ENCODE measurements at regions not wholly inside any gene's neighbourhood (a gene's known extent, or its start where the extent isn't known, plus 50 kb on each side); places are given as distances from the start of the nearest gene placed in this dataset.
"Not testable (repeated sequence)": the region's sequence is repeated elsewhere in the genome, so short reads cannot be mapped to it uniquely, and the experiment has no call there.

GRCh38 chr20:30660982-30661381, 596.5 kb upstream of the DEFB115 start:
- not testable (repeated sequence) for TF ChIP-seq CTCF (IDR thresholded peaks at IDR 0.05; ENCODE audit: borderline replicate concordance, extremely low read depth, low read length, poor library complexity, severe bottlenecking); EZH2 (IDR thresholded peaks at IDR 0.05; ENCODE audit: borderline replicate concordance, low read depth, low read length, severe bottlenecking)

Data from DND-41 (cell line).